T-cell (primary cell): ENCODE measurements at regions not wholly inside any gene's neighbourhood (a gene's known extent, or its start where the extent isn't known, plus 50 kb on each side); places are given as distances from the start of the nearest gene placed in this dataset.

Experiments
- ATAC-seq, 4 experiments: fragments of 200-7000 bp in 3 of 4; fragments of 150-1000 bp in 1 of 4; cut with Tn5 transposase; replicated peaks in 1 of 4; 1 replicate in 3 of 4; 2 replicates in 1 of 4; pipeline ENCODE4 v1.10.0; 2021; ENCODE audit warnings: moderate library complexity in 3 of 4, mild to moderate bottlenecking in 2 of 4, moderate number of reproducible peaks in 1 of 4
- CTCF ChIA-PET, 2 donors: fragments of 300-600 bp; sonication (Branson Sonifier 250); formaldehyde crosslinking; loops; one replicate each; lab custom pipeline; 2022; ENCODE audit warnings: antibody characterized with exemption in 2 of 2; lab: Charles Lee
- POLR2A ChIA-PET, 2 donors: fragments of 300-600 bp; sonication (Branson Sonifier 250); formaldehyde crosslinking; loops; one replicate each; lab custom pipeline; 2022; ENCODE audit warnings: antibody characterized with exemption in 2 of 2; lab: Charles Lee
- DNase-seq, 35 experiments: peaks; one replicate each; pipeline versions ENCODE4 v3.0.0 to v3.0.0-alpha.2; 2013 to 2023
- H3K27ac ChIP-seq: one replicate; pipeline ENCODE4 v1.5.1; 2013; ENCODE audit warnings: low read length
- H3K27me3 ChIP-seq, 2 experiments: replicated peaks in 1 of 2; 1 replicate in 1 of 2; 2 replicates in 1 of 2; pipeline versions ENCODE4 v1.6.1 to v1.7.0; 2013; ENCODE audit warnings: low read length in 1 of 2, mixed read lengths in 1 of 2; ENCODE audit not compliant: control insufficient read depth in 2 of 2, insufficient read depth in 2 of 2; ENCODE audit errors: extremely low read depth in 1 of 2
- H3K36me3 ChIP-seq, 2 donors: 1 replicate in 1 of 2; 2 replicates in 1 of 2; pipeline versions ENCODE4 v1.6.1 to v1.7.0; 2013; ENCODE audit warnings: low read length in 1 of 2; ENCODE audit not compliant: control insufficient read depth in 2 of 2, insufficient read depth in 1 of 2; ENCODE audit errors: extremely low read depth in 1 of 2
- H3K4me1 ChIP-seq, 2 experiments: 1 replicate in 1 of 2; 2 replicates in 1 of 2; pipeline versions ENCODE4 v1.6.1 to v1.7.0; 2013; ENCODE audit warnings: low read length in 2 of 2, mixed read lengths in 1 of 2; ENCODE audit not compliant: insufficient read depth in 2 of 2, control insufficient read depth in 1 of 2; ENCODE audit errors: extremely low read depth in 1 of 2
- H3K4me3 ChIP-seq, 2 donors: 1 replicate in 1 of 2; 2 replicates in 1 of 2; pipeline versions ENCODE4 v1.5.1 to v1.7.0; 2013; ENCODE audit warnings: mild to moderate bottlenecking in 2 of 2, low read length in 1 of 2, moderate library complexity in 1 of 2; ENCODE audit not compliant: control insufficient read depth in 1 of 2; ENCODE audit errors: extremely low read depth in 1 of 2
- H3K9me3 ChIP-seq: 2 replicates; pipeline ENCODE4 v1.7.0; 2013
- H3K27ac Mint-ChIP-seq, 2 donors: one replicate each; pipeline ENCODE4 v1.8.0; 2020 to 2021; ENCODE audit warnings: mild to moderate bottlenecking in 2 of 2, mixed read lengths in 2 of 2
- H3K27me3 Mint-ChIP-seq, 2 donors: one replicate each; pipeline ENCODE4 v1.8.0; 2021 to 2022; ENCODE audit warnings: mixed read lengths in 2 of 2
- H3K36me3 Mint-ChIP-seq: one replicate; pipeline ENCODE4 v1.8.0; 2021; ENCODE audit warnings: mixed read lengths
- H3K4me1 Mint-ChIP-seq, 3 donors: one replicate each; pipeline ENCODE4 v1.8.0; 2020 to 2022; ENCODE audit warnings: mixed read lengths in 3 of 3, mild to moderate bottlenecking in 1 of 3
- H3K4me3 Mint-ChIP-seq, 3 donors: one replicate each; pipeline ENCODE4 v1.8.0; 2020 to 2022; ENCODE audit warnings: mild to moderate bottlenecking in 3 of 3, mixed read lengths in 3 of 3, moderate library complexity in 3 of 3
- H3K9me3 Mint-ChIP-seq, 3 donors: one replicate each; pipeline ENCODE4 v1.8.0; 2020 to 2022; ENCODE audit warnings: mixed read lengths in 3 of 3
- WGBS: methylation state at CpG from one replicate; pipeline ENCODE4 v1.1.5; 2013; ENCODE audit warnings: missing lambda C conversion rate; ENCODE audit not compliant: insufficient coverage; 5-methylcytosine and 5-hydroxymethylcytosine counted together

GRCh38 chrX:130523460-130524394 is 121.9 kb downstream of the RBMX2 start:
- Mint-ChIP-seq H3K9me3 (no peaks in the 10 kb centered on the region), H3K36me3 (no peaks in the 10 kb centered on the region), H3K27me3 (peaks cover 4 to 7% of the 10 kb centered on the region in 2 donors), H3K4me3 (peak overlapping the region; percentile 6 to 28 (median 25)), H3K27ac (no peak overlapping the region), H3K4me1 (peaks cover 0 to 4% (median 3%) of the 10 kb centered on the region in 3 donors)
- 21% methylated on average over 9 of the region's 42 CpGs for WGBS
- no peak overlapping the region for H3K27ac ChIP-seq
- peak overlapping the region in 1 of 2 donors; percentile 29 for H3K4me3 ChIP-seq
- no peaks in the 10 kb centered on the region for H3K36me3 ChIP-seq
- ATAC-seq (peak in 1 of 4 experiments; percentile 19), DNase-seq (no peak)
- ChIA-PET CTCF (no interaction called here), POLR2A (no interaction called here)
- H3K9me3 ChIP-seq: no peaks in the 10 kb centered on the region
- peaks cover 0 to 6% of the 10 kb centered on the region in 2 experiments for H3K4me1 ChIP-seq
- H3K27me3 ChIP-seq: peaks cover 0 to 8% of the 10 kb centered on the region in 2 experiments

- WGBS: no CpG with 5 or more reads among the region's 6 CpGs
- Histone ChIP-seq H3K27me3 (peaks cover 0 to 8% of the 10 kb centered on the region in 2 experiments), H3K36me3 (no peaks in the 10 kb centered on the region), H3K9me3 (no peaks in the 10 kb centered on the region), H3K4me1 (peaks cover 0 to 6% of the 10 kb centered on the region in 2 experiments), H3K27ac (no peak overlapping the region), H3K4me3 (no peak overlapping the region)
- H3K27ac Mint-ChIP-seq: no peak overlapping the region
- H3K36me3 Mint-ChIP-seq: no peaks in the 10 kb centered on the region
- no peak for DNase-seq
- ATAC-seq: no peak
- ChIA-PET CTCF (interaction anchor here in 1 of 2 donors (0.5 kb wide), 1 partner anchor 195 kb away, joined by 6 read pairs; no protein-coding TSS in a partner anchor), POLR2A (no interaction called here)
- peak overlapping the region; percentile 6 to 25 (median 10) for H3K4me3 Mint-ChIP-seq
- H3K27me3 Mint-ChIP-seq: peaks cover 4 to 7% of the 10 kb centered on the region in 2 donors
- no peaks in the 10 kb centered on the region for H3K9me3 Mint-ChIP-seq
- peaks cover 0 to 4% (median 3%) of the 10 kb centered on the region in 3 donors for H3K4me1 Mint-ChIP-seq
These were observed 122.8 kb downstream of the RBMX2 start for GRCh38 chrX:130524476-130525194.

GRCh38 chrX:130529531-130529930 is 127.7 kb downstream of the RBMX2 start:
- CTCF ChIA-PET: no interaction called here
- H3K4me1 Mint-ChIP-seq: peaks cover 0 to 2% (median 2%) of the 10 kb centered on the region in 3 donors
- POLR2A ChIA-PET: no interaction called here
- ATAC-seq (no peak), DNase-seq (no peak)
- no peaks in the 10 kb centered on the region for H3K9me3 Mint-ChIP-seq
- H3K9me3 ChIP-seq: no peaks in the 10 kb centered on the region
- H3K4me1 ChIP-seq: no peaks in the 10 kb centered on the region
- no peaks in the 10 kb centered on the region for H3K36me3 ChIP-seq
- peaks cover 0 to 7% of the 10 kb centered on the region in 2 experiments for H3K27me3 ChIP-seq
- H3K27me3 Mint-ChIP-seq: peaks cover 11 to 22% of the 10 kb centered on the region in 2 donors
- H3K27ac Mint-ChIP-seq: no peak overlapping the region
- H3K27ac ChIP-seq: no peak overlapping the region
- H3K36me3 Mint-ChIP-seq: no peaks in the 10 kb centered on the region
- no peak overlapping the region for H3K4me3 Mint-ChIP-seq
- H3K4me3 ChIP-seq: no peak overlapping the region
- WGBS: no CpG with 5 or more reads among the region's 4 CpGs

- ChIA-PET POLR2A (no interaction called here), CTCF (no interaction called here)
- Mint-ChIP-seq H3K4me1 (no peaks in the 10 kb centered on the region), H3K36me3 (no peaks in the 10 kb centered on the region), H3K27ac (no peak overlapping the region), H3K27me3 (peaks cover 7 to 30% of the 10 kb centered on the region in 2 donors), H3K9me3 (no peaks in the 10 kb centered on the region), H3K4me3 (no peak overlapping the region)
- ATAC-seq (no peak), DNase-seq (no peak)
- Histone ChIP-seq H3K36me3 (no peaks in the 10 kb centered on the region), H3K9me3 (no peaks in the 10 kb centered on the region), H3K27ac (no peak overlapping the region), H3K27me3 (peaks cover 0 to 7% of the 10 kb centered on the region in 2 experiments), H3K4me3 (no peak overlapping the region), H3K4me1 (no peaks in the 10 kb centered on the region)
These were observed 129.3 kb downstream of the RBMX2 start for GRCh38 chrX:130531066-130531465.

- WGBS: 20% methylated on average over 3 of the region's 15 CpGs
- no peak overlapping the region for H3K27ac Mint-ChIP-seq
- H3K36me3 ChIP-seq: no peaks in the 10 kb centered on the region
- ChIA-PET CTCF (interaction anchor here (0.7 to 1.3 kb wide), 3 partner anchors 10 to 378 kb away, joined by 3 to 4 read pairs (median 4); no protein-coding TSS in a partner anchor), POLR2A (no interaction called here)
- ATAC-seq: no peak
- H3K4me1 ChIP-seq: no peaks in the 10 kb centered on the region
- H3K9me3 Mint-ChIP-seq: no peaks in the 10 kb centered on the region
- H3K36me3 Mint-ChIP-seq: no peaks in the 10 kb centered on the region
- H3K4me3 Mint-ChIP-seq: no peak overlapping the region
- DNase-seq: peak in 27 of 35 experiments; percentile 0 to 43 (median 15)
- H3K27ac ChIP-seq: no peak overlapping the region
- H3K9me3 ChIP-seq: no peaks in the 10 kb centered on the region
- H3K4me1 Mint-ChIP-seq: no peaks in the 10 kb centered on the region
- peaks cover 3 to 15% of the 10 kb centered on the region in 2 donors for H3K27me3 Mint-ChIP-seq
- no peak overlapping the region for H3K4me3 ChIP-seq
- no peaks in the 10 kb centered on the region for H3K27me3 ChIP-seq
These were observed 138.0 kb downstream of the RBMX2 start for GRCh38 chrX:130539721-130540321.
